Lower lobe of right lung (tissue), 2 donors: ENCODE measurements at regions not wholly inside any gene's neighbourhood (a gene's known extent, or its start where the extent isn't known, plus 50 kb on each side); places are given as distances from the start of the nearest gene placed in this dataset.

Experiments used
- ATAC-seq, 2 donors: fragments of 200-7000 bp; cut with Tn5 transposase; one replicate each; pipeline ENCODE4 v1.9.1; 2020 to 2022; ENCODE audit warnings: mild to moderate bottlenecking in 2 of 2, moderate library complexity in 2 of 2
- DNase-seq: peaks from one replicate; pipeline ENCODE4 v3.0.0-alpha.2; 2020
- H3K27ac ChIP-seq: fragments of 200-600 bp; one replicate; pipeline ENCODE4 v1.8.0; 2022
- H3K27me3 ChIP-seq: fragments of 200-600 bp; one replicate; pipeline ENCODE4 v1.8.0; 2022; ENCODE audit warnings: low read depth
- H3K36me3 ChIP-seq: fragments of 200-600 bp; one replicate; pipeline ENCODE4 v1.8.0; 2022; ENCODE audit warnings: mild to moderate bottlenecking
- H3K4me1 ChIP-seq: fragments of 200-600 bp; one replicate; pipeline ENCODE4 v1.8.0; 2022
- H3K4me3 ChIP-seq: fragments of 200-600 bp; one replicate; pipeline ENCODE4 v1.8.0; 2022; ENCODE audit warnings: mild to moderate bottlenecking
- H3K9me3 ChIP-seq: fragments of 200-600 bp; one replicate; pipeline ENCODE4 v1.8.0; 2022
- CTCF ChIP-seq: fragments of 200-600 bp; IDR thresholded peaks from one replicate; pipeline ENCODE4 v1.8.0; 2022; ENCODE audit warnings: antibody characterized with exemption, mild to moderate bottlenecking
- intact Hi-C: fragments of 100-400 bp; cut with DNase I; formaldehyde crosslinking; loops from one replicate; pipeline ENCODE4 v1.11.0; 2022
- donor health status: DM: no; HTN: yes; CAD: no; lungs with severe emphysema.

GRCh38 chr4:134540588-134540987 lies 339.0 kb upstream of the PABPC4L start:
- intact Hi-C loops: no loop called here
- TF ChIP-seq CTCF: no peak
- ATAC-seq: no peak
- DNase-seq: no peak
- no peaks in the 10 kb centered on the region for H3K27me3 ChIP-seq
- H3K4me1 ChIP-seq: no peaks in the 10 kb centered on the region
- no peaks in the 10 kb centered on the region for H3K36me3 ChIP-seq
- no peak overlapping the region for H3K4me3 ChIP-seq
- H3K27ac ChIP-seq: no peak overlapping the region
- no peaks in the 10 kb centered on the region for H3K9me3 ChIP-seq

GRCh38 chr4:134539729-134540231 lies 338.2 kb upstream of the PABPC4L start:
- ATAC-seq (no peak), DNase-seq (no peak)
- Histone ChIP-seq H3K9me3 (no peaks in the 10 kb centered on the region), H3K4me3 (no peak overlapping the region), H3K27me3 (no peaks in the 10 kb centered on the region), H3K27ac (no peak overlapping the region), H3K36me3 (no peaks in the 10 kb centered on the region), H3K4me1 (no peaks in the 10 kb centered on the region)
- intact Hi-C loops: no loop called here
- no peak for TF ChIP-seq CTCF

GRCh38 chr4:134537701-134538100 lies 336.1 kb upstream of the PABPC4L start:
- no peak overlapping the region for H3K4me3 ChIP-seq
- H3K36me3 ChIP-seq: no peaks in the 10 kb centered on the region
- no peaks in the 10 kb centered on the region for H3K4me1 ChIP-seq
- DNase-seq (no peak), ATAC-seq (no peak)
- H3K9me3 ChIP-seq: no peaks in the 10 kb centered on the region
- no peak overlapping the region for H3K27ac ChIP-seq
- no peak for TF ChIP-seq CTCF
- intact Hi-C loops: no loop called here
- H3K27me3 ChIP-seq: no peaks in the 10 kb centered on the region

- ATAC-seq (no peak), DNase-seq (no peak)
- intact Hi-C loops: no loop called here
- no peaks in the 10 kb centered on the region for H3K9me3 ChIP-seq
- TF ChIP-seq CTCF: no peak
- no peaks in the 10 kb centered on the region for H3K36me3 ChIP-seq
- no peaks in the 10 kb centered on the region for H3K4me1 ChIP-seq
- H3K27me3 ChIP-seq: no peaks in the 10 kb centered on the region
- H3K27ac ChIP-seq: no peak overlapping the region
- no peak overlapping the region for H3K4me3 ChIP-seq
Measured at GRCh38 chr4:134533068-134533467, 331.5 kb upstream of the PABPC4L start.

- no peaks in the 10 kb centered on the region for H3K36me3 ChIP-seq
- intact Hi-C loops: no loop called here
- ATAC-seq (no peak), DNase-seq (no peak)
- H3K27me3 ChIP-seq: no peaks in the 10 kb centered on the region
- TF ChIP-seq CTCF: no peak
- H3K4me3 ChIP-seq: no peak overlapping the region
- no peak overlapping the region for H3K27ac ChIP-seq
- no peaks in the 10 kb centered on the region for H3K4me1 ChIP-seq
- no peaks in the 10 kb centered on the region for H3K9me3 ChIP-seq
Measured at GRCh38 chr4:134531013-134531412, 329.4 kb upstream of the PABPC4L start.

- DNase-seq: no peak
- Histone ChIP-seq H3K9me3 (no peaks in the 10 kb centered on the region), H3K4me1 (no peaks in the 10 kb centered on the region), H3K36me3 (no peaks in the 10 kb centered on the region), H3K27ac (no peak overlapping the region), H3K27me3 (no peaks in the 10 kb centered on the region), H3K4me3 (no peak overlapping the region)
- ATAC-seq: no peak
- no peak for TF ChIP-seq CTCF
- intact Hi-C loops: no loop called here
Measured at GRCh38 chr4:134529629-134530028, 328.0 kb upstream of the PABPC4L start.
